ENCODE measurements at regions not wholly inside any gene's neighbourhood (a gene's known extent, or its start where the extent isn't known, plus 50 kb on each side); places are given as distances from the start of the nearest gene placed in this dataset.
"Not testable (repeated sequence)": the region's sequence is repeated elsewhere in the genome, so short reads cannot be mapped to it uniquely, and the experiment has no call there.

DNA sequence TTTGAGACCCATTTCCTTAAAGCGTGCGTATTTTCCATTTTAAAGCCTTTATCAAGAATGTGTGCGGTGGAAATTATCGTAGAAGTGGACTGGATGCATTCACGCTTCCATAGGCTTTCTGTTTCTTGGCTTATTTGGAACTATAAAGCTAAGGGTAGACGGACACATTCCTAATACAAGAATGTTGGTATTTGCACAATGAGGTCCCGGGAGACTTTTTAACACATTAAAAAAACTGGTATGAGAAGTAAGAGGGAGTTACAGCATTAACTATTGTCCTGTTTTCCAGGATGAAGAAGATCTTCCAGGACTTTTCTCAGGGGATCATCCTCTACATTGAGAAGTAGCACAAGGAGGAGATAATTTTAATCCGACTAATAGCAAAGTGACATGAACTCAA, 653.0 kb downstream of the MTRR start:
- intact Hi-C loops (cut with DNase I), result no loop called here
- DNase-seq, result no peak

DNA sequence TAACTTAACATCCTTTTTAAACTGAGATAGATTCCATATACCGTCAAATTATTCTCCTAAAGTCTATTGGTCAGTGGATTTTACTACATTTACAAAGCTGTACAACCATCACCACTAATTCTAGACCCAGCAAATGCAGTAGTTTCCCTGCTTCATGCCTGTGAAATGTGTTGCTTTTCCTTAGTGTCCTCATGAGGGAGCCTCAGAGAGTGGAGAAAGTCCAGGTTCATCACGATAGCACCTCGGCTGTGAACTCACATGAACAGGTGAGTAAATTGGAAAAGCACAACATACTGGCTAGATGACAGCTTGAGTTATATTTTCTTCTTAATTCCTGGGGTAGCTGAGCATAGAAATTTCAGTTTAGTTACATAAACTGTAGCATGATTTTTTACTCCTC, 653.7 kb downstream of the MTRR start:
- no peak for DNase-seq
- intact Hi-C loops (cut with DNase I), result no loop called here

DNA sequence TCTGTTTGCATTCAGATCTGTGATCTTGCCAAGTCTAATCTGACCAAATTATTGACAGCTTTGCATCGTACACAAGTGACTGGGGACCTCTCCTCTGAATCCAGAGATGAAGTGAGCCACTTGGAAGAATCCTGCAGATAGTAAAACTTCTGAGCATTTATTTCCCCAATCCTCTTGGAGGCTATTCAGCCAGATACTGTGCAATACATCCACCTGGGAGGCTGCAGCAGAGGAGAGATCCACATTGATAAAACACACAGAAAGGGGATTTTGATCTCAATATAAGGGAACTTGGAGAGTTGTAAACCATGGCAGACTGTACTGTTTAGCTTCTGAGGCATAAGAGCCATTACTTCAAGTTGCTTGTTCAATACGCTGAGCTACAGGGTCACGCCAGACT, 654.6 kb downstream of the MTRR start:
- intact Hi-C loops (cut with DNase I), result no loop called here
- no peak for DNase-seq

DNA sequence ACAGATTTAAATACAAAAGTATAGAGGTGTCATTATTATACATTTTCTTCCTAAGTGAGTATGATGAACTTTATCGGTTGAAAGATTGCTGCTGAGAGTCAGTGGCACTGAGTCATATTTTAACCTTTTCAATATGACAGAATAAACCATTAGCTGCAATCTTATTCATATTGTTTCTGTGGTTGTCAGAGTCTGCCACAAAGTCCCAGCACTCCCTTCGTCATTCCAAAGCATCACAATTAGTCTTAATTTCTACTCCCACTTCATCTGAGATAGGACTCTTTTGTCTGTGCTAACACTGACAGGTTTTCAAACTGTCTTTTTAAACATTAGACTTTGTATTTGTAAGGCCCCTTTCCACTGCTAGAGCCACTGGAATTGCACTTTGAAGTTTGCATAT, 656.9 kb downstream of the MTRR start:
- no peak for DNase-seq
- intact Hi-C loops (cut with DNase I), result no loop called here

DNA sequence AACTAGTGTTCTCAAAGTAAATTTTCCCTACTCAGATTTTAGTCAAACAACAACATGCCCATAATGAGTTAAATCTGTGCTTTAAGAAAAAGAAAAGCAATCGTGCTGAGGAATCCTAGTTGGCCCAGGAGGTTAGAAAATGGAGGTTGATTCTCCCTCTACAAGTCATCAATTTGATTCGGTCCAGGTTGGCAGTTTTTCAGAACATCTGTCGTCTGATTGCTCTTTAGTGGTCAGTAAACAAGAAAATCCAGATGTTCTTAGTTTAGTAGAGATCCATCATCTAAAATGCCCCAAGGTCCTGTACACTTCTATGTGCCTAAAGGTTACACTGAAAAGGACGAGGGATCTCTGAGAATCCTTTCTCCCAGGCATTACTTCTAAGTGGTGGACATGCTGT, 659.2 kb downstream of the MTRR start:
- intact Hi-C loops (cut with DNase I), result no loop called here
- DNase-seq, result no peak

DNA sequence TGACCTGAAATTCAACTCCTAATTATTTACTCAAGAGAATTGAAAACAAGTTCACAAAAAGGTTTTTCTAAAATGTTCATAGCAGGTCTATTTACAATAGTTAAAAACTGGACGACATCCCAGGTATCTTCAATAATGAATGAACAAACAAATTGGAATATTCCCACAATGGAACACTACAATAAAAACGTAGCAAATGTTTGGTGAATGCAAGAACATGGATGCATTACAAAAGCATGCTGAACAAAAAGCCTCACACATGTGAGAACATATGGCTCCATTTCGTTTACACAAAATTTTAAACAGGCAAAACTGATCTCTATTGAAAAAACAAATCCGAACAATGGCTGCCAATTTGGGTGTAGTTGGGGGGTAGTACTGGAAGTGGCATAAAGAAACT, 669.9 kb downstream of the MTRR start:
- intact Hi-C loops (cut with DNase I), result no loop called here
- DNase-seq, result no peak

DNA sequence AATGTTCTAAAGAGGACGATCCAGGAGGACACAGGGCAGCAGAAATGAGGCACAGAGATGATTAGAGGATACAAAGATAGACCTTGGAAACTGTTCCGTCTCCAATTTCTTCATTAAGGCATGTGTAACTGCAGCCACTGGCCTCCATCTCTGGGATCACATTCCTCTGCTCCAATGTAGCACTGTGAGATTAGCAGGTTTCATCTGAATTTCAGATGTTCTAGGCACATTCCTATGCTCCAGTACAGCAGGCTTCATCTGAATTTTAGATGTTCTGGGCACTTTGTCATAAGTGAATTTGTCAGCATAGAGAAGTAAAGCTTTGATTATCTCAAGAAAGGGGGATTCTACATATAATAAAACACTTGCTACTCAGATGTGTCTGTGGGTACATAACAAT, 671.4 kb downstream of the MTRR start:
- DNase-seq, result no peak
- intact Hi-C loops (cut with DNase I), result no loop called here

DNA sequence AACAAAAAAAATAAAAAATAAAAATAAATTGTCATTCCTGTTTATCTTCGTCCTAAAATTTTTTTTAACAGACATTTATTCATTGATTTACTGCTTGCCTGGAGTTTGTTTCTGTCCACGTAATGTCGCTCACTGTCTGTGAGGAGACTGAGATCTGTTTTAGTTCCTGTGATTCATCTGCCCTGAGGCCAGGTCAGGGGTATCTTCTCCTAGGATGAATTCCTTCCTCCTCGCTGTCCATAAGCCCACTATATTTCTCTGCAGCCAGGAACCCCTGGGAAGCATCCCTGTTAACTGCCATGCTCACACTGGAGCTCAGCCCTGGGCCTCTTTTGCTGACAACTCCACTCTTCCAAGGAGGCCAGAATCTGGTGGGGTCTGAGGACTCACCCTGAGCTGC, 682.0 kb downstream of the MTRR start:
- intact Hi-C loops (cut with DNase I), result no loop called here
- DNase-seq, result no peak

DNA sequence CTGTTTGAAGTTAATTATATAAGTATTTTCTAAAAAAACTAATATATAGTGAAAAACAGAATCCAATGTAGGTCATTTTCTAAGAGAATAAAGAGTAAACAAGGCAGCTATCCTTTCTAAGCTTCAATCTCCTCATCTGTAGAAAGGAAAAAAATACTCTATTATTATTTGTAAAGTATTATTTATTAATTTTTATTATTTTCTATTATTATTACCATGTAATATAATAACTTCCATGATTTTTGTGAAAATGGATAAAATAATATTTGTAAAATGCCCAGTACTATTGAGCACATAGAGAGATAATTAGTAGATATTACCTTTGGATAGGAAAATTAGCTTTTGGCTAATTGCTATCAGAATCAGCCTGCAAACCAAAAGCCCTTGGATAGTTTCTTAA, 684.4 kb downstream of the MTRR start:
- intact Hi-C loops (cut with DNase I), result no loop called here
- DNase-seq, result no peak

DNA sequence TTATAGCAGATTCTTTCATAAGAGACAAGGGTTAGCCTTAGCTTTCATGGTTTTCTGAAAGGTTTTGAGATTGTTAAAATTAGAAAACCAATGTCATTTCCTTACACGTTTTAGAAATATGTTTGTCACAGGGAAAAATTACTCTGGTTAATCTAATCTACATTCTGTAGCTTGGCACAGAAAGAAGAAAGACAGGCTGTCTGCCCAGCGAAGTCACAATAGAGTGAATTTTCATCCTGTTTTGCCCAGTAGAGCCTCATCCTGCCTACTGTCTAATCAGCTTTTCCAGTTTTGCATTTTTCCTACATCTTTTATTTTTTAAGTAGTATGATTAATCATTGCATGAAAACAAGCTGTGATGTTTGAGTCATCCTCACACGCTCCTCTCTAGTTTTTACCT, 688.8 kb downstream of the MTRR start:
- no peak for DNase-seq
- intact Hi-C loops (cut with DNase I), result no loop called here

DNA sequence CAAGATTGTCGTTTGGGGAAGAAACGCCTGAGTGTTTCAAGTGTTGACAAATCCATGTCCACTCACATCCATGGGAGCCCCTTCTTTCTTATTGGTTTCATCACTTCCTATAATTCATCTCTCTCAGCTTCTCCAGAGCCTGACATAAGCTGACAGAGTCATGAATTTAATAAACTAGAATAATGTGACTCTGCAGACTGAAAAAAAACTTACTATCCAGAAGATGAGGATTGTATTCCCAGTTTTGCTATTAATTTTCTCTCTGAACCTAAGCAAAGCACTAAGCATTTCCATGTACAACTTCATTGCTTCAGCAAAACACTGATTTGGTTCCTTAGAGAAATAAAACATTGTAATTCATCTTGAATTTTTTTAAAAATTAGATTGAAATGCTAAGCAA, 691.8 kb downstream of the MTRR start:
- intact Hi-C loops (cut with DNase I), result no loop called here
- DNase-seq, result no peak

DNA sequence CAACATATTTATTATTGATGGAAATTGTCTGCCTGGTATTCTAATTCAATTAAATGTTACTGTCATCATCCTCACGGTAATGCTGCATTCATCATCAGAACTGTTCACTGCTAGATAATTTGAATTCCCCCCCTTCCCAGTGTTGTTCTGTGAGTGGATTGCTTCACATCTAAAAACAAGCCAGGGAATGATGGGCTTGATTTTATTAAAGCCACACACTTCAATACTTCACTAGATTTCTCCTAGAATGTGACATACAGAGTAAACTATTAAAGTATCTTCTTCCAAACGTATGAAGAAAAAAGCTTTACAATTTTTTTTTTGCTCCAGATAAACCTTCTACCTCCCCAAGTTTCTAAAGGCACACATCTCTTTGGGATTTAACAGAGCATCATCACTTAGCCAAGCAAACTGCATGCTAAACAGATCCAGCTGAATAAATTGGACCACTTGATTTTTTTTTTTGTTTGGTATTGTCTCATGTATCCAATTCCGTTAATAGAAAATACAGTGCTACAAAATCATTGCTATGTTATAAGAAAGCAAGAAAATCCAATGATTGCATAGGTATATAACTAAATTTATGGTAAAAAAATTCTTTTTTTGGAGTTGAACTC, 692.4 kb downstream of the MTRR start:
- no peak for DNase-seq
- intact Hi-C loops (cut with DNase I), result no loop called here

DNA sequence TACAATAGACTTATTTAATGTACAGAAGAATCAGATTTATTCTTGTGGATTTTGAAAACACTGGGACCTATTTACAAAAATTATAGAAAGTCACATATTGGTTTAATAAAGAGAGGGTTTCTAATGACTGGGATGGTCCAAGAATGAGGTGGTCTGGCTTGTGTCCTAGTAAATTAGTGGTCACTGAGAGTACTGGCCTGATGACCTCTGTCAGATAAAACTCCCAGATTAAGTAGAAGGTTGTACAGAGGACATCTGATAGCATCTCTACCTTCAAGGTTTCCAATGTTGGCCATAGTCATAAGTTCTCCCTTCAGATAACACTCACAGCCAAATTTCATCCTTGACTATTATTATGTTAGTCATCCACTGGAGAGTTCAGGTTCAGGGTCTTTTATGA, 692.9 kb downstream of the MTRR start:
- DNase-seq, result no peak
- intact Hi-C loops (cut with DNase I), result no loop called here

DNA sequence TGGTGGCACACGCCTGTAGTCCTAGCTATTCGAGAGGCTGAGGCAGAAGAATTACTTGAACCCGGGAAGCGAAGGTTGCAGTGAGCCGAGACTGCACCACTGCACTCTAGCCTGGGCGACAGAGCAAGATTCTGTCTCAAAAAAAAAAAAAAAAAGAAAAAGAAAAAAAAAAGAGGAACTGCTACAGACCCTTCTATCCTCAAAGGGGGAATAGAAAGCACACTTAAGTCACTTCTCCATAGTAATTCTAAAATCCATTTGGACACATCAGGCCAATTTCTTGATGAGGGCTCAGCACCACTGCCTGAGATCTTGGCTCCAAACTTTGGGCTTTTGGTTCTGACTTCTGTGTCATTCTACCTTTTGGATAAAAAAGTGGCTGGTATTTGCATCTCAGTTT, 694.6 kb downstream of the MTRR start:
- intact Hi-C loops (cut with DNase I); DNase-seq: not testable (repeated sequence)

DNA sequence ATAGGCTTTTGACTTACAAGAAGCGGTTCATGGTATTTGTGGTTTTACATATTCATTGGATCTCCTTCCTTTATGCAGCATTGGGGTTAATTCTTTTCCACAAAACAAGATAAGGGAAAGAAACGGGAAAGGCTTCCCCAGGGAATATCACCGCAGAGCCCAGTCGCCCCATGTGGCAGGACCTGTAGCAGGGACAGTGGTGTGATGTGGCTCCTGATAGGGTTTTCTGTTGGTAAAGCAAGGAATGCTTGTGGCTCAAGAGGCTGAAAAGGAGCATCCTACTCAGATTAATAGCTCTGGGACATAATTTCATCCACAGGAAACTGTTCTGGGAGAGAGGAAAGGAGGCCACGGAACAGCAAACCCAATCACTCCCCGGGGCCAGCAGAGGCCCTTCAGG, 699.9 kb downstream of the MTRR start:
- intact Hi-C loops (cut with DNase I), result no loop called here

DNA sequence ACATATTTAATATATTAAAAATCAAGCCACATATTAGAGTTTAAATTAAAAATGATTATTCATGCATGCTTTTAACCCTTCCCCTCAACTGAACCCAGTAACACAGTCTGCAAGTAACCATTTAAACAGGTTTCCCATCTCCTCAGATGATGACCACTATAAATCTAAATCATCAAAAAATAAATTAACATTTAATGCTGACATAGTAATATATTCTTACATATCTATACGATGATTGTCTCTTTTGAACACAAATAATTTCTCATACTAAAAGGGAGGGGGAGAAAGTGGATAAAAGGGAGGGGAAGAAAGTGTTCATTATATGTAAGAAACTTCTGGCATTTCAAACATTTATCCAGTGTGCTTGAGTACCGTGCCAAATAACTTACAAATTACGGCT, 701.6 kb downstream of the MTRR start:
- intact Hi-C loops (cut with DNase I), result no loop called here
- no peak for DNase-seq

More for the DNA sequence above, 699.9 kb downstream of the MTRR start:
- DNase-seq, result no peak

DNA sequence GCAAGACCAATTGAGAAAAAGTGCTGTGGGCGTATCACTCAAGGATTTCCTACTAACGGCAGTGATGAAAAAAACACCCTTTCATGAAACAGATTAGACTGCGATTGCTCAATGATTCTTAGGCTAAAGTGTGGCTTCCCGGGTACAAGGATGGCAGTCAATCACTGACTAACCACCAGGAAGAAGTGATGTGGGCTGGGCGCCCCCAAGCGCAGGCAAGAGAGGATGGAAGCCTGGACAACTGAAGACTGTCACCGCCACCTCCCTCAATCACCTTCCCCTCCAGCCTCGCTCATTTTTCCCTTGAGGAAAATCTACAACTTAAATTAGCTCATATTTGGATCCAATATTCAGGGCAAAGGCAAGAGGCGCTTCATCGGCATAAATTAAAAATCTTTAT, 707.2 kb downstream of the MTRR start:
- intact Hi-C loops (cut with DNase I), result no loop called here
- no peak for DNase-seq

DNA sequence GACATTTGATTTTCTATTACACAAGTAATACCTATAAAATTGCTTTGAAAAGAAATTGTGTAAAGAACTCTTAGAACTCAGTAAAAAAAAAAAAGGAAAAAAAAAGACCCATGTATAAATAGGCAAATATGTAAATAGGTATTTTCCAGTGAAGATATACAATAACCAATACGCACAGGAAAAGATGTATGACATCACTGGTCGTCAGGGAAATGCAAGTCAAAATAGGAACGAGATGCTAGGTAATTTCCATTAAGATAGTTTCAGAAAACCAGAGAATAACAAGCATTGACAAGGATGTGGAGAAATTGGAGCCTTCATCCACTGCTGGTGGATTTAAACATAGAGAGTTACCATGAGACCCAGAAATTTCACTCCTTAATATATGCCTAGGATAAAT, 708.8 kb downstream of the MTRR start:
- intact Hi-C loops (cut with DNase I), result no loop called here
- no peak for DNase-seq

DNA sequence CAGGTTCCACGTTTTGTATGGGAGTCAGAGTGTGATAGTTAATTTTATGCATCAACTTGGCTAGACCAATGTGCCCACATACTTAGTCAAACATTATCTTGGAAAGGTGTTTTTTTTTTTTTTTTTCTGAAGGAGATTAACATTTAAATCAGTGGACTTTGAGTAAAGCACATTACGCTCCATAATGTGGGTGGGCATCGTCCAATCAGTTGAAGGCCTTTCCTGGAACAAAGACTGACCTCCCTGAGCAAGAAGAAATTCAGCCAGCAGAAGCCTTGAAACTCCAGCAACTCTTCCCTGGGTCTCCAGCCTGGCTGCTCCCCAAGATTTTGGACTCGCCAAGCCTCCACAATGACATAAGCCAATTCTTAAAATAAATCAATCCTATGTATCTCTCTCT, 711.4 kb downstream of the MTRR start:
- DNase-seq, result no peak
- intact Hi-C loops (cut with DNase I), result no loop called here

DNA sequence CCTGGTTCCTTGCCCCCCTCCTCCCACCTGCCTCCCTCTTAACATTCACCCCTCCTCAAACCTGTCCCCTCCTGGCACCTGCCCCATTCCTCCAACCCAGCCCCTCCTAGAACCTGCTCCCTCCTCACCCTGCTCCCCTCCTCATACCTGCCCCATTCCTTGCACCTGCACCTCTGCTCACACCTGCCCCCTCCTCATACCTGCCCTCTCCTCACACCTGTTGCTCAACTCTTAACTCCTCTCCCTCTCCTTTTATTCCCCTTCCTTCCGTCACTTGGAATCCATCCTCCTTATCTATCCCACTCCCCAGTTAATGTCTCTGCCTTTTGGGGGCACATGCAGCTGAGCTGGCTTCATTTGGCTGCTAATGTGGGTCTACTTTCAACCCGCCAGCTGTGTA, 712.1 kb downstream of the MTRR start:
- intact Hi-C loops (cut with DNase I), result no loop called here
- no peak for DNase-seq

DNA sequence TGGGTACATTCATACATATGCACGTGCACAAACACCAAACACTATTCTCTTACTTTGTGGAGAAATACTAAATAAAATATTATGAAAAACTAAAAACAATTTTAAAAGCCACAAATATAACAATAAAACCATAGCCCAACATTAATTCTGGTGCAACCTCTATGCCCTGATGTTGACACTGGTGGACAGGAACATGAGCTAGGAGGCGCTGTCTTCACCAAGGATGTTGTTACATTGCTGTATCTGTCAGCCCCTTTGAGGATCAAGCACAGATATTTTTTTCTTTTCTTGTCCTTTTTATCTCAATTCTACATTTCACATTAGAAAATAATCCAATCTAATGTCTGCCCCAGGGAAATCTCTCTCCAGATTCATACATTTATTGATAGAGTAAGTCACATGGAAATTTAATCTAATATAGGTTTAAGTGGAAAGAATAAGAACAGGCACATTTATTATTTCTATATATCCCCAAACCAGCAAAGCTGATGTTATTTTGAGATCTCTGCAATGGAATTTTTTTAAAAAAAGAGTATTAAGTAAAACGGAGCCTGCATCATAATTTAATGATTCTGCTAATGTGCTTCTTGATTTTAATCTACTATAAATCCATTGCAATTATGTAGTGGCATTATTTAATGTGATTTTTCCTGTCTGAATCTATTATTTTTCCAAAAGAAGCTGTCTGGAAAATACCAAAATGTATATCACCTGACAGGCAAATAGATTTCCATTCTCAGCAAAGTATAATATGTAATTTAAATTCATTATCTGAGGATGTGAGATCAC, 716.5 kb downstream of the MTRR start:
- DNase-seq, result no peak

DNA sequence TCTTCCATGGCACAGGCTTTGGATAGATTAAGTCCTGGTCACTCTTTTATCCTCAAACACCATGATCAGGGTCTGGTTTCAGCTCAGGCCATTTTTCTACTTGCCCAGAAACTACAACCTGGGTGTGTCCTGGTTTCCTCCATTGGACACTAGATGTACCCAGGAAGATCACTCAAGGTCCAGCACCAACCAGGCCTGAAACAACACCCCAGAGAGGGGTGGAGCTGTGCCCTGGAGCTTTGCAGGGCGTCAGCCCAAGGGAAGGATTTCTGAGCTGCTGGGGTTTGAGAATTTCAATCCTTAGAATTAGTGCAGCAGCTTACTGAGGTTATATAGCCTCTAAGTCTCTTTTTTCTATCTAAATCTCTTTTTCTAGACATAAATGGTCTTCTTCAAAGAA, 722.0 kb downstream of the MTRR start:
- DNase-seq, result no peak
- intact Hi-C loops (cut with DNase I), result no loop called here

More for the DNA sequence above, 716.5 kb downstream of the MTRR start:
- intact Hi-C loops (cut with DNase I), result no loop called here

DNA sequence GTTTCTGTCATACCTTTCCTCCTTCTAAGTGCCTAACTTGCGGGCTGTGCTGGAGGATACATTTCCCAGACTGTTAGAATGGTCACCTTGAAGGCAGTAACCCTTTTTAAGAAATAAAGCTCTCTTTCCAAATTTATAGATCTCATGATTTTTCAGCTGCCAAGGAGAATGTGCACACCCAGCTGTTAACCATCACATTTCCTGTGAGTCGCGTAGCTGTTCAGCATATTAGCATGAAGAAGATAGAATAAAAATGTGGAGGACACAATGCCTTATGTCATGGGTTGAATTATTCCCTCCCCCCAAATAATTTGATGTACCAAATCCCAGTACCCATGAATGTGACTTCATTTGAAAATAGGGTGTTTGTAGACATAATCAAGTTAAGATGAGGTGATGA, 729.4 kb downstream of the MTRR start:
- DNase-seq, result no peak
- intact Hi-C loops (cut with DNase I), result no loop called here

All from posterior cingulate gyrus (tissue), 11 donors.